ENCODE measurements at regions not wholly inside any gene's neighbourhood (a gene's known extent, or its start where the extent isn't known, plus 50 kb on each side); places are given as distances from the start of the nearest gene placed in this dataset.

GRCh38 chr1:45275054-45275453, 51.6 kb upstream of the HPDL start:
- H3K4me1 ChIP-seq (ENCODE audit: control insufficient read depth in 1 of 2, insufficient read depth in 2 of 2, low read length in 2 of 2): no peaks in the 10 kb centered on the region
- no peak overlapping the region for H3K27ac ChIP-seq (ENCODE audit: low read depth in 1 of 2, low read length in 2 of 2)
- intact Hi-C loops (cut with DNase I): no loop called here
- H3K4me3 ChIP-seq (ENCODE audit: low read length in 2 of 2): no peak overlapping the region
- no peaks in the 10 kb centered on the region for H3K9me3 ChIP-seq (ENCODE audit: control insufficient read depth, low read length)
- no peaks in the 10 kb centered on the region for H3K36me3 ChIP-seq (ENCODE audit: control insufficient read depth in 1 of 2, insufficient read depth in 2 of 2, low read length in 1 of 2)
- no peak for ATAC-seq (ENCODE audit: low FRiP score)
- H3K27me3 ChIP-seq (ENCODE audit: control insufficient read depth in 1 of 2, insufficient read depth in 2 of 2, low read length in 1 of 2): no peaks in the 10 kb centered on the region
- DNase-seq: no peak

Measured in aorta (tissue), 5 donors.